NCI-H1105 (cell line): ENCODE measurements at regions not wholly inside any gene's neighbourhood (a gene's known extent, or its start where the extent isn't known, plus 50 kb on each side); places are given as distances from the start of the nearest gene placed in this dataset.
"Not testable (repeated sequence)": the region's sequence is repeated elsewhere in the genome, so short reads cannot be mapped to it uniquely, and the experiment has no call there.

ENCODE experiments used
- DNase-seq: peaks from one replicate; lab custom pipeline; 2025; lab: John Stamatoyannopoulos, UW

DNA sequence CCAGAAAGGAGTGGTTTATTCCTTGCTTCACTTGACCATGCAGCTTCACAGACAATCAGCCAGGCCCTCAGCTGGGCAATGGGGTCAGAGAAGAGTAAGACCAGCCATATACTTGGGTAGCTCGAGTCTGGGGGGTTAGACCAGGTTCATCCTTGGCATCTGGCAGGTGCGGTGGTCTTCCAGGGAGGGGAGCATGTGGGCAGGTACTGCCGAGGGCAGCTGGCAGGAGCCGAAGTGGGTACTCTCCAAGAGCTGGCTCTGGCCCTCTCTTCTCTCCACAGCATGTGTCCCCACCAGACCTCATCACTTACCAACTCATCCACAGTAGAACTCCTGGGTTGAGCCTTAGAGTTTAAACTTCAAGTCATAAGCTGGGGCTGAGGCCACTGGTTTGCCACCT is 156.8 kb downstream of the FOXD2 start:
- no peak for DNase-seq

DNA sequence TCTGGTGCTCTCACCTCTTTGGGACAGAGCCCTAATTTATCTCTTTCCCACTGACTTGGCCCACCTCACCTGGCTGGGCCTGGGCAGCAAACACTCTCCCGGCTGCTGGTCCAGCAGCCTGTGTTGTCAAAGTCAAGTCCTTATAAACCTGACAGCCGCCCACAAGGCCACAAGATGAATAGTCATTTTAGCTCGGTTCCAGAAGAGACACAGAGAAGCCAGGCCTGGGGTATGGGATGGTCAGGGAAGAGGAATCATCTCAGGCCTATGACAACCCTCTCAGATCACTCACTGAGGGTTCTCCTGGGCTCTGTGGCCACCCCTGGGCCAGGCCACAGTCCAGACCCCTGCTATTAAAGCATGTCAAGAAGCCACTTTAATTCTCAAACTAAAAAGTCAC is 158.5 kb downstream of the FOXD2 start:
- DNase-seq: no peak

DNA sequence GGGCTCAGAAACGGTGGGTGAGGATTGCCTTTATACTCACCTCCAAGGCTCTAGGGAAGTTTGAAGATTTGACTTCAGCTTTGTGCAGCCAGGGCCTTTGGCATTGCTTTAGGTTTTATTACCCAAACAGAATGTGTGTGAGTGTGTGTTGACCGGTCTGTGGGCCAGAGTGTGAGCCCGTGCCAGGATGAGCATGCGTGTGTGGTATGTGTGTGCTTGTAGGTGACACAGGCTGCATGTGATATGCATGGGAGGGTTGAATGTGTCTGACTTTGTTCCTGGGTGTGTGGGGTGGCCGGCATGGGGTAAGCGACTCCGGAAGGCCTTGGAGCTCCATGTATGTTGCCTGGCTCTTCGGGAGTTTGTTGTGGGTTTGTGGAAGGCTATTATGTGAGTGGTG is 160.5 kb downstream of the FOXD2 start:
- DNase-seq: no peak

DNA sequence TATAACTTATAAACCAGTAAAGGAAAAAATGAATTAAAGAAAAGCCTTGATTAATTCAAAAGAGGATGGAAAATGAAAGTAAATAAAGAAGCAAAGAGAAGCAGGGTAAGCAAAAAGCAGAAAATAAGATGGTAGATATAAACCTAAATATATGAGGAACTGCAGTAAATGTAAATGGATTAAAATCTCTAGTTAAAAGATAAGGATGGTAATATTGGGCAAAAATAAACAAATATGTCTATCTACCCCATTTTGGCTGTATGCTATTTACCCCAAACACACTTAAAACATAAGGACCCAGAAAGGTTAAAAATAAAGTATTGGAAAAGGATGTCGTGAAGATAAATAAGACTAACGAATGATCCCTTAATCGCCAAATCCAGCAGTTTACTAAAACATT is 161.9 kb downstream of the FOXD2 start:
- DNase-seq: no peak

DNA sequence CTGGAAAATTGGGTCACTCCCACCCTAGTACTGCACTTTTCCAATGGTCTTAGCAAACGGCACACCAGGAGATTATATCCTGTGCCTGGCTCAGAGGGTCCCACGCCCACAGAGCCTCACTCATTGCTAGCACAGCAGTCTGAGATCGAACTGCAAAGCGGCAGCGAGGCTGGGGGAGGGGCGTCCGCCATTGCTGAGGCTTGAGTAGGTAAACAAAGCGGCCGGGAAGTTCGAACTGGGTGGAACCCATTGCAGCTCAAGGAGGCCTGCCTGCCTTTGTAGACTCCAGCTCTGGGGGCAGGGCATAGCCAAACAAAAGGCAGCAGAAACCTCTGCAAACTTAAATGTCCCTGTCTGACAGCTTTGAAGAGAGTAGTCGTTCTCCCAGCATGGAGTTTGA is 164.6 kb downstream of the FOXD2 start:
- not testable (repeated sequence) for DNase-seq

DNA sequence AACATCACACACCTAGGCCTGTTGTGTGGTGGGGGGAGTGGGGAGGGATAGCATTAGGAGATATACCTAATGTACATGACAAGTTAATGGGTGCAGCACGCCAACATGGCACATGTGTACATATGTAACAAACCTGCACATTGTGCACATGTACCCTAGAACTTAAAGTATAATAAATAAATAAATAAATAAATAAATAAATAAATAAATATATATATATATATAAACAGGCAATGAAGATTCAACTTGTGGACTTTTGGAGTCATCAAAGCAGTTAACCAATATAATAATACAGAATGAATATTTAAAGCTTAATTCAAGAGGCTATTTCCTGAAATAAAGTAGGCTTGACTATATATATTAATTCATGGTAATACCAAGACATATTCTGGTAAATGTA is 167.0 kb downstream of the FOXD2 start:
- DNase-seq: not testable (repeated sequence)

DNA sequence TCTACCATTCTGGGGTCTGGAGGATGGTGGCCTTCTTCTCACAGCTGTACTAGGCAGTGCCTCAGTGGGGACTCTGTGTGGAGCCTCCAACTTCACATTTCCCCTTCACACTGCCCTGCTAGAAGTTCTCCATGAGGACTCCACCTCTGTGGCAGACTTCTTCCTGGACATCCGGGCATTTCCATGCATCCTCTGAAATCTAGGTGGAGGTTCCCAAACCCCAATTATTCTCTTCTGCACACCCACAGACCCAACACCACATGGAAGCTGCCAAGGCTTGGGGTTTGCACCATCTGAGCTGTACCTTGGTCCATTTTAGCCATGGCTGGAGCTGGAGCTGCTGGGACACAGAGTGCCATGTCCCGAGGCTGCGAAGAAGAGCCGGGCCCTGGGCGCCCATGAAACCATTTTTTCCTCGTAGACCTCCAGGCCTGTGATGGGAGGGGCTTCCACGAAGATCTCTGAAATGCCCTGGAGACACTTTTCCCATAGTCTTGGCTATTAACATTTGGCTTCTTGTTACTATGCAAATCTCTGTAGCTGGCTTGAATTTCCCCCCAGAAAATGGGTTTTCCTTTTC is 170.5 kb downstream of the FOXD2 start:
- DNase-seq: no peak

DNA sequence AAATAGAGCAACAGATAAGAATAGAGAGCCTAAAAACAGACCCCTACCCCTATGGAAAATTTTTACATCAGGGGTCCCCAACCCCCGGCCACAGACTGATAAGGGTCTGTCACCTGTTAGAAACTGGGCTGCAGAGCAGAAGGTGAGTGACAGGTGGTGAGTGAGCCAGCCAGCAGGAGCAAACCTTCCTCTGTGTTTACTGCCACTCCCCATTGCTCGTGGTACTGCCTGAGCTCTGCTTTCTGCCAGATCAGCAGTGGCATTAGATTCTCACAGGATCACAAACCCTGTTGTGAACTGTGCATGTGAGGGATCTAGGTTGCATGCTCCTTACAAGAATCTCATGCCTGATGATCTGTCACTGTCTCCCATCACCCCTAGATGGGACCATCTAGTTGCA is 174.1 kb downstream of the FOXD2 start:
- no peak for DNase-seq

DNA sequence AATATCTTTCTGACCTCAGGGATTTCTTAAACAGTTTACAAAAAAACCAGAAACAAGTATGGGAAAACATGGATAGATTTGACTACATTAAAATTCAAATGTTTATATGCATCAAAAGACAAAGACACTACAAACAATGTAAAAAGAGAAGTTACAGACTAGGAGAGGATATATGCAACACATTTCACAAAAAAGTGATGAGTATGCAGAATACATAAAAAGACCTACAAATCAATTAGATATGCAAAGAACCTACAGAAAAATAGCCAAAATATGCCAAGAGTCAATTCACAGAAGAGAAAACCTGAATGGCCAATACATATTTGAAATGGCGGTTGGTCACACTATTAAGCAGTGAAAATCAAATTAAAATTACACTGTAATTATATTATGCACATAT is 175.0 kb downstream of the FOXD2 start:
- DNase-seq: no peak

DNA sequence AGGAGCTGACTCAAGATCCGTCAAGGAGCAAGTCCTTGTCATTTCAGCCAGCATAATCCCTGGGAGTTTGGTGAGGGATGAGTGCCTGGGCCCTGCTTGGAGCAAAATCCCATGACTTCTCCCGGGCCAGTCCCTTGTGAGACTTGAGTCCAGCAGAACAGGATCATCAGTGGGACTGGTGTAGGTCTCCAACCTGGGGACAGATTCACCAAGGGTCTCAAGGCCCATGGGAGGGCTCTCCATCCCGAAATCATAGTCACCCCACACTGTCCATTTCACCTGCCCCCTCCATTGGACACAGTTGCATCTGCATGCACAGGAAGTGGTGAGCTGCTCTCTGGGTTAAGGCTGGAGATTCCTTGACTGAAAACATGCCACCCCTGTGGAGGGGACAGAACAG is 178.2 kb downstream of the FOXD2 start:
- no peak for DNase-seq

DNA sequence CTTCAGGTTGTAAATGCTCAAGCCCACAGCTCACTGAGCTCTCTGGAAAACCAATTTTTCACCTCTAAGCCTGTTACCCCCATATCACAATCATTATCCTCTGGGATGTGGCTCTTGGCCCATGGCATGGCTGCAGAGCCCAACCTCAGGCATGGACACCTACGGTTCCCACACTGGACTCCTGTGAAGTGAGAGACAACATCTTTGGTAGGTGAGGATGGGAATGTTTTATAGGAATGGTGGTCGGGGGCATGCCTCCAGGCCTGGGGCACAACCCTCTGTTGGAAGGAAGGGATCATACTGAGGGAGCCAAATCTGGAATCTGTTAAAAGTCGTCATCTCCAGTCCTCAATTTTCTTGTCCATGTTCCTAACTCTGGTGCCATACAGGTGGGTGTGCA is 179.1 kb downstream of the FOXD2 start:
- no peak for DNase-seq

DNA sequence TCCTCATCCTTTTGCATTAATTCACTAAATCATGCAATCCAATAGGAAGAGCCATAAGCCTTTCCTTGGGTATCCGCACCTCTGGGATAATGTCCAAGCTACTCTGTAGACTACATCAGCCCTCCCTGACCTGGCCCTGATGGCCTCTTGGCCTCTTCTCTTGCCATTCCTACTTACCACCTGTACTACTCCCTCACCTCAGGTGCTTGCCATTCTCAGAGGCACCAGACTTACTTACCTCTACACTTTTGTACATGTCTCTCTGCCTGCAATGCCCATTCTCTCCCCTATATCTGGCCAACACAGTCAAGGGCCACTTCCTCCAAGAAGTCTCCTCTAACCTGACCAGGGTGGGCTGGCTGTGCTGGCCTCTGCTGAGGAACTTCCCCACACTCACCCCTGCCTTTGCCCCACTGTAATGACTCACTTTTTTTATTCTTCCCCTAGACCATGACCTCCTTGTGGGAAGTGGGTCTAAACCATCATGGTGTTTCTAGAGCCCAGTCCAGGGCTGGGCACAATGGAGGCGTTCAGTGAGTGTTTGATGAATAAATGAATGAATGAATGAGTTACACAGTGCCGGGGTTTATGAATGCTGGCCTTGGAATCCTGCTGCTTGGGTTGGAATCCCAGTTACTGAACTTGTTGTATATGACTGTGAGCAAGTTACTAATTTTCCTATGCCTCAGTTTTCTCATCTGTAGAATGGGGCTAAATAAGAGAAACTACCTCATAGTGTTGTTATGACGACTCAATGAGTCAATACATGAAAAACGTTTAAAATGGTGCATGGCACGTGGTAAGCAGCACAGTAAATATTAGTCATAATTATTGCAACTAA is 179.8 kb downstream of the FOXD2 start:
- no peak for DNase-seq

DNA sequence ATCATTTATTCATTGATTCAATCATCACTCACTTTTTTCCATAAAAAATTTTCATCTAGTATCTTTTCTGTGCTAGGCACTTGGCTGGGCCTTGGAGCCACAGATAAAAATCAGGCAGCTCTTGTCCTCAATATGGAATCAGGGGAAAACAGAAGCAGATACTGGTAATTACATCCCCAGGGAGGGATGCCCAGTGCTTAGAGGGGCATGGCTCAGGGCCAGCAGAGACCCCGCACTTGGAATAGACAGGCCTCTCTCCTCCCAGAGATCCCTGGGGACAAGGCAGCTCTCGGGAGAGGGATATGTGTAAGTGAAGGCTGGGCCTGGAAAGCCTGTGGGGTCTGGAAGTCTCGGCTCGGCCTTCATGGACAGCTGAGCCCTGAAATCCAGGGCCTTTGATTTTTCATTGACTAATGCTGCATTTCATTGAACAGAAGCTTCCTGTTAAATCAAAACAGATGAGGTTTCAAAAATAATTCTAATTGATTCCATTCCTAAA is 180.4 kb downstream of the FOXD2 start:
- no peak for DNase-seq

DNA sequence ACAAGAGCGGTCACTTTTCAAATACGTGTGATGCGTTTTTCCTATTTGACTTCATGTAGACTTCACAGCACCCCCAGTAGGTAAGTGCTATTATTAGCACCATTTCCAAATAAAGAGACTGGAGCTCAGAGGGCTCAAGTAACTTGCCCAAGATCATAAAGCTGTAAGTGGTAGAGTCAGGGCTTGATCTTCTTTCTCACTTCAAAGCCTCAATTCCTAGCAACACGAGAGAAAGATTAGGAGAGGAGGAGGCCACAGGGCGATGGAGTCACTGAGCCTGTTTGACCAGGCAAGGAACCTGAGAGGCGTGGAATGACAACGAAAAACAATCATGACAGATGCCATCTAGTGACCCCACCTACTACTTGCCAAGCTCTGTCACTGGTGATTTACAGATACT is 181.0 kb downstream of the FOXD2 start:
- no peak for DNase-seq

DNA sequence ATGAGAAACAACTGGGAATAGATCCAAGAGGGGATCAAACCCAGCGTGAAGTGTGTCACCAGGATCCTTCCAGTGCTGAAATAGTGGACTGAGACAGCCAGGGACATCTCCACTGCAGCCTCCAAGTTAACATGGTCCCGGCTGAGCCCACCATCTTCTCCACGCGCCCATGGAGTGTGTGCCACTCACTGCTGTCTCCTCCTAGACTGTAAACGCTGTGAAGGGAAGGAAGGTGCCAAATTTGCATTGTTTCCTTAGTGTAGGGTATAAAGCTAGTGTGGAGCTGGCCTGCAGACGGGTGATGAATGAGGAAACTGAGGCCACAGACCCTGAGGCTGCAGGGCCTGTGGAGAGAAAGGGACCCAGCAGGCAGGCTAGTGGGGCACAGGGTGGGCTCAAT is 183.6 kb downstream of the FOXD2 start:
- DNase-seq: no peak

DNA sequence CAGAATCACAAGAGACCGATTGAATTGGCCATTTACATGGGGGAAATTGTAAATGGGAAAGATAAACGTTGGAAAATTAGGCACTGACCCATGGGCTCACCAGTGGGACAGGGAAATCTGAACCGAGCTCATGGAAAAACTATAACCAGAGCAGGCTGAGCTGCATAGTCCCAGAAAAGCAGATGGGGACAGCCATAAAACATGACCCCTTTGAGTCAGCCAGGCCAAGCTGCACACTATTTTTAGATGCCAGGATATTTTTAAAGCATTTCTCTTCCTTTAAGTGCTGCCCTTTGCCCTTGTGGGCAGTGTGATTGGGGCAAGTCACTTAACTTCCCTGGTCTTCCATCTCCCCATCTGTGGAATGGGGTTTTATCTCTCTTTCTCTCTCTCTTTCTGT is 184.1 kb downstream of the FOXD2 start:
- DNase-seq: no peak

DNA sequence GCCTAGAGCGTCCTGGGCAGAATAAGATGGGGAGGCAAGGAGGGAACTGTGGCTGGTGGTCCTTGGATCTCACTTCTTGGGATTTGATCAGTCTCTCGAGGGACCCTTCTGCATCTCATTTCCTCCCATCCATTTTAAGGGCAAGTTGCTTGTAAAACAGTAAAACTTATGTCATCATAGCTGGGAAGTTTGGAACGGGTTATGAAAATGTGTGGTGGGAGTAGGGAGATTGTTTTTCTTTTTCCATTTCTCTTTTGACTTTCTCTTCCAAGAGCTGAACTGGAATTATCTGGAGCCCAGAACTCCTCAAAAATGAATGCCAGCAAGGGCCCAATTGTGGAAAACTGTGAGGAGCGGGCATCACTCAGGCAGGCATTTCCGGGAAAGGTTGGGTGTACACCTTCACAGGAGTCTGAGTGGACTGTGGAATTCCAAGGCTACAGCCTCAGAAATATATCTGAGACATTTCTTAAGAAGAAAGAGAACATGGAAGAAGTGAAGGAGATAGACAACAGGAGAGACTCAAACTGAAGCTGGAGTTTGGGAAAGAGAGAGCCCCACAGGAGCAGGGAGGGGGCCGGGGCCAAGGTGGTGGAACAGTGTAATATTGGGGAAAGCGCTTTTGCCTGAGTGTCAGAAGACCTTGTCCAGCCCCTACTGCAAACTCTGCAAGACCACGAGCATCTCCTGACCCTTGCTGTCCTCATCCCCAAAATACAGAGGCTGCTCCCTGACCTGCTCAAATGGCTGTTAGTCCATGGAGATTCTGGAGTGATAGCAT is 185.1 kb downstream of the FOXD2 start:
- DNase-seq: no peak

DNA sequence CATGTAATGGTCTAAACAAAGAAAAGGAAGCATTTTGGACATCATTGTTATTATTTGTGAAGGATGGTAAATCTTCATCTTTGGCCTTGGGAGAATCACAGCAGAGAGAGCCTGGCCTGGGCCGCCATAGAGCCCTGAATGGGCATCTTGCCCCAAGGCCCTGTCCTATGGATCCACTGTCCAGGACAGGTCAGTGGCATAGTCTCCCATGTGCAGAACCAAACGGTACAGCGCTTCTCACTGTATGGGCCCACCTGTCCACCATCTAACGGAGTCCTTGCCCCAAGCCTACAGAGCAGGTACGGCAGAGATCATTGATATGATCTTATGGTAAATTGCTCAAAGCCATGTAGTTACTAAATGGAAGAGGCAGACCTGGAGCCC is 185.7 kb downstream of the FOXD2 start:
- no peak for DNase-seq

DNA sequence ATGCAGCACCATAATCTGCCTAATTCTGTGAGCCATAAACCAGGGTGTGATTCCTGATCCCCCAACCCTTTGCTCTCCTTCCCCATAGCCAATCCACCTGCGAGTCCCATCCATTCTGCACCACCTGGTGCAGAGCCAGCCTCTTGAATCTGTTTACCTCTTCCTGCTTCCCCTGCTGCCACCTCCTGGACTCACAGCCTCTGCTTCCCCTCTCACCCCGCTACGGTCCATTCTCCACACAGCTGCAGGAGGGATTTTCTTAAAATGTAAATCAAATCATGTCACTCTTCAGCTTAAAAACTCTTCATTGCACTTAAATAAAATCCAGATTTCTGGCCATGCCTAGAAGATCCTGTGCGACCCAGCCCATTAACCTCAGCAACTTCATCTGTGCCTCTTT is 186.7 kb downstream of the FOXD2 start:
- peak; percentile 26 for DNase-seq

DNA sequence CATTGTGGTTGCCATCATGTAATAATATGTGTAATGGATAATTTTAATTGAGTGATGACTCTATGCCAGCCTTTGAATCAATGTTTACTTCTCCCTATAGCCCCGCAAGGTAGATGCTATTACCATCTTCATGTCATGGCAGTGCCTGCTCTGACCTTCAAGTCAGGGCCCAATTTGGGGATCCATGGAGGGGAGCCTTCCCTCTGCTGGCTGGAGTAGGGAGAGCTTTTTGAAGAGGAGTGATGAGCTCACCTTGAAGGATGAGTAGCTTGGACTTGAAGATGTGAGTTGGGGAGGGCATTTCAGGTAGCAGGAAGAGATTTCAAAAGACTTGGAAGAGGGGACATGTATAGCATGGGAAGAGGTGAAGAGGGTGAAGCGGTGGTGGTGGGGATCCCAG is 189.2 kb downstream of the FOXD2 start:
- DNase-seq: no peak

DNA sequence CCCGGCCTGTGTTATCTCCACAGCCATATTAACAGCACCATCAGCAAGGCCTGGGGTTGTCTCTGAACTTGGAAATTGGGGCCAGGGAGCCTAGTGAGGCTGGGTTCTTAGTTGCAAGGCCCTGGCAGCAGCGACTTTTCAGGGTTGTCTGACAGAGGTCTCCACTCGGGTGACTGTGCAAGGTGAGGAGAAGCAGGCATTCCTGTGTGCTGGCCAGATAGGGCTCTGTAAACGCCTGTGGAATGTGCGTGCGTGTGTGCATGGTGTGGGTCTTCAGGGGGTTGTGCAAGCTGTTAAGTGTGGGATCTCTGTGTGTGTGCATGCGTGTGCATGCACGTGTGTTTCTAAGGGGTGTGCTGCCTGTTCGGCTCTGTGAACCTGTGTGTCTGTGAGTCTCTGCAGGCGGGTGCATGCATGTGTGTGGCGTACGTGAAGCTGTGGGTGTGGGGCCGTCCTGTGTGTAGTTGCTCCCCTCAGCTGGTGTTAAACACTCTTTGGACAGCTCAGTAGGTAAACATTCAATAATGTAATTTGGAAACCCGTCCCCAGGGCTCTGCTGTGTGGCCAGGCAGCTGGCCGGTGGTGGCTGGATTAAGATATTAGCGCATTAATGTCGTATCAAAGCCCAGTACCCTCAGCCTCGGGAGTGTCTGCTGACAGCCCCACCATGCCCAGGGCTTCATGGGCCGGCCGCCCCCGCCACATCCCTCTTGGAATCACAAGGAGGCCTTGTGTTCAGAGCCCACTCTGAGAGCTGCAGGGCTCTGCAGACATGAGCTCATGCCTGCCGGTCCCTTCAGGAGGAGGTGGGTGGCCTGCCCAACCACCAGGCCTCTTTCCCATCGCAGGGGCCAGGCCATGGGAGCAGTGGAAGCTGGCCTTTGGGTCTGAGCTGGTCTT is 189.9 kb downstream of the FOXD2 start:
- no peak for DNase-seq

DNA sequence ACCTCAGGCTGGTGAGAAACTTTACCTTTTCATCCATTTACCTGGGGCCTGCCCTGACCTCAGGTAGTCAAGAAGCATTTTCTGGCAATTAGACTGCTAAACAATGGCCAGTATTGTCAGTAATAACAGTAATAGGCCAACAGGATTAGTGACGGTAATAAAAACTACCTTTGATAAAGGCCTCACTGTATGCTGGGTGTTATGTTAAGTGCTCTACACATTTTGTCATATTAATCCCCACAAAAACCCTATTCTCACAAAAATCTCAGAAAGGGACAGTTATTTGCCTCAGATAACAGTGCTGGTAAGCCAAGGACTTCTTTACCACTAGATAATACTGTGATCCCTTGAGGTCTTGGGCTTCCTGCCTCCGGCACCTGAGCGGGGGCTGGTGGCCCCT is 191.4 kb downstream of the FOXD2 start:
- no peak for DNase-seq
